B cell (primary cell): ENCODE measurements at regions not wholly inside any gene's neighbourhood (a gene's known extent, or its start where the extent isn't known, plus 50 kb on each side); places are given as distances from the start of the nearest gene placed in this dataset.

Experiments
- ATAC-seq: fragments of 200-7000 bp; cut with Tn5 transposase; one replicate; pipeline ENCODE4 v1.10.0; 2021; ENCODE audit warnings: low read depth, mild to moderate bottlenecking, moderate number of reproducible peaks, moderate library complexity
- CTCF ChIA-PET: fragments of 350-600 bp; sonication (Branson Sonifier 250); formaldehyde crosslinking; loops from one replicate; lab custom pipeline; 2021; ENCODE audit warnings: antibody characterized with exemption, inconsistent platforms; lab: Charles Lee
- POLR2A ChIA-PET: fragments of 350-600 bp; sonication (Branson Sonifier 250); formaldehyde crosslinking; loops from one replicate; lab custom pipeline; 2021; ENCODE audit warnings: antibody characterized with exemption; lab: Charles Lee
- DNase-seq: peaks from one replicate; pipeline ENCODE4 v3.0.0; 2013
- H2AFZ ChIP-seq: 2 replicates; pipeline ENCODE4 v1.6.1; 2012; ENCODE audit warnings: mild to moderate bottlenecking, low read depth, low read length; ENCODE audit not compliant: insufficient read depth, poor library complexity, severe bottlenecking
- H3K27ac ChIP-seq, 2 donors: 1 replicate in 1 of 2; 2 replicates in 1 of 2; pipeline ENCODE4 v1.5.1; 2012 to 2013; ENCODE audit warnings: low read length in 2 of 2, mild to moderate bottlenecking in 2 of 2, moderate library complexity in 1 of 2
- H3K27me3 ChIP-seq, 4 experiments: fragments of 200-600 bp in 1 of 4; sonication (generic) in 1 of 4; replicated peaks in 1 of 4; 1 replicate in 2 of 4; 2 replicates in 2 of 4; pipeline versions ENCODE4 v1.6.1 to v1.7.0; 2013 to 2016; ENCODE audit warnings: low read length in 3 of 4, mild to moderate bottlenecking in 2 of 4, mixed read lengths in 1 of 4, moderate library complexity in 1 of 4; ENCODE audit not compliant: insufficient read depth in 4 of 4, control insufficient read depth in 3 of 4; ENCODE audit errors: control extremely low read depth in 1 of 4
- H3K36me3 ChIP-seq, 2 experiments: replicated peaks in 1 of 2; 1 replicate in 1 of 2; 2 replicates in 1 of 2; pipeline versions ENCODE4 v1.6.1 to v1.7.1; 2013; ENCODE audit warnings: low read length in 1 of 2; ENCODE audit not compliant: insufficient read depth in 2 of 2, control insufficient read depth in 1 of 2; ENCODE audit errors: control extremely low read depth in 1 of 2, extremely low read depth in 1 of 2
- H3K4me1 ChIP-seq, 2 donors: fragments of 200-600 bp in 1 of 2; sonication (generic) in 1 of 2; 1 replicate in 1 of 2; 2 replicates in 1 of 2; pipeline versions ENCODE4 v1.5.1 to v1.6.1; 2013 to 2017; ENCODE audit warnings: low read length in 2 of 2; ENCODE audit not compliant: control insufficient read depth in 2 of 2, insufficient read depth in 2 of 2
- H3K4me2 ChIP-seq: replicated peaks from 2 replicates; pipeline ENCODE3; 2012; ENCODE audit warnings: mild to moderate bottlenecking, low read depth, low read length; ENCODE audit not compliant: poor library complexity, severe bottlenecking
- H3K4me3 ChIP-seq, 5 experiments: fragments of 200-600 bp in 1 of 5; sonication (generic) in 1 of 5; 1 replicate in 3 of 5; 2 replicates in 2 of 5; pipeline versions ENCODE4 v1.5.1 to v1.7.0; 2011 to 2016; ENCODE audit warnings: low read length in 4 of 5, mild to moderate bottlenecking in 4 of 5, low read depth in 2 of 5, control low read depth in 1 of 5, moderate library complexity in 1 of 5; ENCODE audit not compliant: insufficient read depth in 1 of 5; ENCODE audit errors: control extremely low read depth in 1 of 5, extremely low read depth in 1 of 5
- H3K79me2 ChIP-seq: fragments of 200-600 bp; sonication (generic); one replicate; pipeline ENCODE4 v1.6.0; 2016; ENCODE audit warnings: low read length; ENCODE audit not compliant: control insufficient read depth, insufficient read depth
- H3K9ac ChIP-seq: fragments of 200-600 bp; sonication (generic); 2 replicates; pipeline ENCODE4 v1.6.1; 2017; ENCODE audit warnings: mild to moderate bottlenecking, low read length, moderate library complexity
- H3K9me3 ChIP-seq, 3 donors: one replicate each; pipeline versions ENCODE4 v1.6.1 to v1.7.1; 2013; ENCODE audit warnings: low read length in 2 of 3; ENCODE audit not compliant: control insufficient read depth in 2 of 3, insufficient read depth in 1 of 3; ENCODE audit errors: control extremely low read depth in 1 of 3
- H4K20me1 ChIP-seq: 2 replicates; pipeline ENCODE4 v1.6.0; 2012; ENCODE audit warnings: mild to moderate bottlenecking, low read length; ENCODE audit not compliant: insufficient read depth, control insufficient read depth, poor library complexity, severe bottlenecking
- H3K27ac Mint-ChIP-seq: one replicate; pipeline ENCODE4 v1.8.0; 2021; ENCODE audit warnings: mixed read lengths
- H3K27me3 Mint-ChIP-seq: one replicate; pipeline ENCODE4 v1.8.0; 2021; ENCODE audit warnings: mixed read lengths
- H3K4me1 Mint-ChIP-seq: one replicate; pipeline ENCODE4 v1.8.0; 2021; ENCODE audit warnings: mixed read lengths
- H3K4me3 Mint-ChIP-seq: one replicate; pipeline ENCODE4 v1.8.0; 2021; ENCODE audit warnings: mixed read lengths
- H3K9me3 Mint-ChIP-seq: one replicate; pipeline ENCODE4 v1.8.0; 2022; ENCODE audit warnings: mixed read lengths; ENCODE audit not compliant: insufficient read depth
- EZH2 ChIP-seq: IDR thresholded peaks from 2 replicates; pipeline ENCODE4 v1.6.1; 2012; ENCODE audit warnings: borderline replicate concordance, low read depth, mild to moderate bottlenecking, moderate library complexity, low read length; ENCODE audit not compliant: insufficient read depth, poor library complexity, severe bottlenecking
- WGBS: methylation state at CpG from one replicate; pipeline ENCODE4 v1.1.5; 2013; ENCODE audit warnings: missing lambda C conversion rate; ENCODE audit not compliant: insufficient coverage; 5-methylcytosine and 5-hydroxymethylcytosine counted together
- intact Hi-C: fragments of 100-400 bp; cut with micrococcal nuclease; formaldehyde crosslinking; loops from one replicate; pipeline ENCODE4 v1.10.0; 2022
- TF ChIP-seq, protein P1 (sequence below): fragments of 200-600 bp; IDR thresholded peaks from one replicate; pipeline ENCODE4 v1.8.0; 2022; ENCODE audit warnings: antibody characterized with exemption, mild to moderate bottlenecking

- ATAC-seq: no peak
- peaks cover 0 to 33% (median 0%) of the 10 kb centered on the region in 3 donors for H3K9me3 ChIP-seq
- no peak overlapping the region for H3K4me2 ChIP-seq
- CTCF ChIA-PET: no interaction called here
- H3K79me2 ChIP-seq: no peaks in the 10 kb centered on the region
- DNase-seq: no peak
- 95% methylated on average over 40 of the region's 61 CpGs for WGBS
- POLR2A ChIA-PET: no interaction called here
- H3K4me1 Mint-ChIP-seq: no peaks in the 10 kb centered on the region
- H3K4me3 Mint-ChIP-seq: no peak overlapping the region
- no peak overlapping the region for H3K4me3 ChIP-seq
- no peaks in the 10 kb centered on the region for H3K9me3 Mint-ChIP-seq
- H3K27me3 ChIP-seq: no peaks in the 10 kb centered on the region
- H3K36me3 ChIP-seq: no peaks in the 10 kb centered on the region
- no peaks in the 10 kb centered on the region for H4K20me1 ChIP-seq
- intact Hi-C loops: no loop called here
- no peaks in the 10 kb centered on the region for H3K4me1 ChIP-seq
- no peak overlapping the region for H2AFZ ChIP-seq
- TF ChIP-seq EZH2: no peak
- TF ChIP-seq, protein P1, sequence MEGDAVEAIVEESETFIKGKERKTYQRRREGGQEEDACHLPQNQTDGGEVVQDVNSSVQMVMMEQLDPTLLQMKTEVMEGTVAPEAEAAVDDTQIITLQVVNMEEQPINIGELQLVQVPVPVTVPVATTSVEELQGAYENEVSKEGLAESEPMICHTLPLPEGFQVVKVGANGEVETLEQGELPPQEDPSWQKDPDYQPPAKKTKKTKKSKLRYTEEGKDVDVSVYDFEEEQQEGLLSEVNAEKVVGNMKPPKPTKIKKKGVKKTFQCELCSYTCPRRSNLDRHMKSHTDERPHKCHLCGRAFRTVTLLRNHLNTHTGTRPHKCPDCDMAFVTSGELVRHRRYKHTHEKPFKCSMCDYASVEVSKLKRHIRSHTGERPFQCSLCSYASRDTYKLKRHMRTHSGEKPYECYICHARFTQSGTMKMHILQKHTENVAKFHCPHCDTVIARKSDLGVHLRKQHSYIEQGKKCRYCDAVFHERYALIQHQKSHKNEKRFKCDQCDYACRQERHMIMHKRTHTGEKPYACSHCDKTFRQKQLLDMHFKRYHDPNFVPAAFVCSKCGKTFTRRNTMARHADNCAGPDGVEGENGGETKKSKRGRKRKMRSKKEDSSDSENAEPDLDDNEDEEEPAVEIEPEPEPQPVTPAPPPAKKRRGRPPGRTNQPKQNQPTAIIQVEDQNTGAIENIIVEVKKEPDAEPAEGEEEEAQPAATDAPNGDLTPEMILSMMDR: no peak
- no peak overlapping the region for H3K27ac Mint-ChIP-seq
- no peak overlapping the region for H3K9ac ChIP-seq
- H3K27ac ChIP-seq: no peak overlapping the region
- H3K27me3 Mint-ChIP-seq: peaks cover 3% of the 10 kb centered on the region
These were observed 113.7 kb downstream of the DLL1 start for GRCh38 chr6:170176898-170177771.

GRCh38 chr6:170176136-170176897 is 114.6 kb downstream of the DLL1 start:
- no peak overlapping the region for H3K27ac ChIP-seq
- TF ChIP-seq, protein P1: no peak
- no peak for TF ChIP-seq EZH2
- DNase-seq (no peak), ATAC-seq (no peak)
- no peaks in the 10 kb centered on the region for H3K79me2 ChIP-seq
- no peak overlapping the region for H3K4me2 ChIP-seq
- 96% methylated on average over 51 of the region's 51 CpGs for WGBS
- no peak overlapping the region for H3K4me3 Mint-ChIP-seq
- H3K36me3 ChIP-seq: no peaks in the 10 kb centered on the region
- intact Hi-C loops: no loop called here
- no peaks in the 10 kb centered on the region for H3K4me1 ChIP-seq
- no peaks in the 10 kb centered on the region for H3K9me3 Mint-ChIP-seq
- no peaks in the 10 kb centered on the region for H3K27me3 ChIP-seq
- no peaks in the 10 kb centered on the region for H3K4me1 Mint-ChIP-seq
- CTCF ChIA-PET: no interaction called here
- H3K9me3 ChIP-seq: peaks cover 0 to 33% (median 0%) of the 10 kb centered on the region in 3 donors
- peaks cover 3% of the 10 kb centered on the region for H3K27me3 Mint-ChIP-seq
- no peak overlapping the region for H3K4me3 ChIP-seq
- POLR2A ChIA-PET: no interaction called here
- H3K9ac ChIP-seq: no peak overlapping the region
- H4K20me1 ChIP-seq: no peaks in the 10 kb centered on the region
- no peak overlapping the region for H2AFZ ChIP-seq
- no peak overlapping the region for H3K27ac Mint-ChIP-seq
